ENCODE measurements at regions not wholly inside any gene's neighbourhood (a gene's known extent, or its start where the extent isn't known, plus 50 kb on each side); places are given as distances from the start of the nearest gene placed in this dataset.

DNA sequence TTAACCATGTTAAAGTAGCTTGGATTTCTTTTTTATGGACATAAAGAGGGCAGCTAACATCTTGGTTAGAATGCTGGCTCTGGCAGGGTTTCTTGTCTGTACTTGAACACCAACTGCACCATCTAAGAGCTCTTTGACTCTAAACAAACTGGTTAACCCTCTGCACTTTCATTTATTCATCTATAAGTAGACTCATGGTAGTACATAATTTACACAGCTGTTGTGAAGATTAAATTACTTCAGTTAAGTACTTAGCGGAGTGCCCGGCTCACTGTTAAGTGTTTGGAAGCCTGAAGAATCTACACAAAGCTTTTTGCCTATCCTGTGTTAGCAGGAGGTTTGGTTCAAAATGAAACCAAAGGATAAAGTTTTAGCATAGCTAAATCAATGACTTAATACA, 846.2 kb upstream of the API5 start:
- Histone ChIP-seq H3K9me3 (no peaks in the 10 kb centered on the region), H3K36me3 (no peaks in the 10 kb centered on the region), H3K27ac (no peak overlapping the region), H3K4me1 (no peaks in the 10 kb centered on the region), H3K4me3 (no peak overlapping the region), H3K27me3 (no peaks in the 10 kb centered on the region)
- WGBS, 2 donors, result 31 to 56% methylated on average over 2 of the region's 2 CpGs
- TF ChIP-seq POLR2A (IDR thresholded peaks at IDR 0.05) (no peak), EP300 (IDR thresholded peaks at IDR 0.05) (no peak)
- TF ChIP-seq, protein P1, sequence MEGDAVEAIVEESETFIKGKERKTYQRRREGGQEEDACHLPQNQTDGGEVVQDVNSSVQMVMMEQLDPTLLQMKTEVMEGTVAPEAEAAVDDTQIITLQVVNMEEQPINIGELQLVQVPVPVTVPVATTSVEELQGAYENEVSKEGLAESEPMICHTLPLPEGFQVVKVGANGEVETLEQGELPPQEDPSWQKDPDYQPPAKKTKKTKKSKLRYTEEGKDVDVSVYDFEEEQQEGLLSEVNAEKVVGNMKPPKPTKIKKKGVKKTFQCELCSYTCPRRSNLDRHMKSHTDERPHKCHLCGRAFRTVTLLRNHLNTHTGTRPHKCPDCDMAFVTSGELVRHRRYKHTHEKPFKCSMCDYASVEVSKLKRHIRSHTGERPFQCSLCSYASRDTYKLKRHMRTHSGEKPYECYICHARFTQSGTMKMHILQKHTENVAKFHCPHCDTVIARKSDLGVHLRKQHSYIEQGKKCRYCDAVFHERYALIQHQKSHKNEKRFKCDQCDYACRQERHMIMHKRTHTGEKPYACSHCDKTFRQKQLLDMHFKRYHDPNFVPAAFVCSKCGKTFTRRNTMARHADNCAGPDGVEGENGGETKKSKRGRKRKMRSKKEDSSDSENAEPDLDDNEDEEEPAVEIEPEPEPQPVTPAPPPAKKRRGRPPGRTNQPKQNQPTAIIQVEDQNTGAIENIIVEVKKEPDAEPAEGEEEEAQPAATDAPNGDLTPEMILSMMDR (IDR thresholded peaks at IDR 0.05), result no peak
- DNase-seq (ENCODE audit: low spot score in 2 of 2), result no peak

DNA sequence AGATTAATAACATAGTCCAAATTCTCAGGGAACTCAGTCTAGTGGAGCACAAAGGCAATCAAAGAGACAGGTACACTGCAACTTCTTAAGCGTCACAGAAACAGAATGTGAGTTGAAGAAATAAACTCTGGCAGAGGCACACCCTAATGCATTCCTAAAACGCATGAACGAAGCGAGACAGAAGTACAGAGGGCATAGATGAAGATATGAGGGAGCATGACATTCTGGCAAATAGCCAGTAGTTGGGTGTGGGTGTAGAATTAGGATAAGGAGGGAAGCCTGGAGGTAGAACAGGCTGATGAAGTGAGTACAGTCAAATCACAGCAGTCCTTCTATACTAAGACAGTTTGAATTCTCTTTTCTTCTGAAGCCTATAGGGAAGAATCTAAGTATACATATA, 838.7 kb upstream of the API5 start:
- Histone ChIP-seq H3K4me3 (no peak overlapping the region), H3K36me3 (no peaks in the 10 kb centered on the region), H3K9me3 (peaks cover 0 to 3% (median 0%) of the 10 kb centered on the region in 4 donors), H3K27me3 (no peaks in the 10 kb centered on the region), H3K4me1 (no peaks in the 10 kb centered on the region), H3K27ac (no peak overlapping the region)
- no peak for DNase-seq (ENCODE audit: low spot score in 2 of 2)
- no peak for TF ChIP-seq EP300 (IDR thresholded peaks at IDR 0.05)
- TF ChIP-seq, protein P1 (IDR thresholded peaks at IDR 0.05), result no peak
- no peak for TF ChIP-seq POLR2A (IDR thresholded peaks at IDR 0.05)
- 45 to 53% methylated on average over 4 of the region's 4 CpGs for WGBS, 2 donors

DNA sequence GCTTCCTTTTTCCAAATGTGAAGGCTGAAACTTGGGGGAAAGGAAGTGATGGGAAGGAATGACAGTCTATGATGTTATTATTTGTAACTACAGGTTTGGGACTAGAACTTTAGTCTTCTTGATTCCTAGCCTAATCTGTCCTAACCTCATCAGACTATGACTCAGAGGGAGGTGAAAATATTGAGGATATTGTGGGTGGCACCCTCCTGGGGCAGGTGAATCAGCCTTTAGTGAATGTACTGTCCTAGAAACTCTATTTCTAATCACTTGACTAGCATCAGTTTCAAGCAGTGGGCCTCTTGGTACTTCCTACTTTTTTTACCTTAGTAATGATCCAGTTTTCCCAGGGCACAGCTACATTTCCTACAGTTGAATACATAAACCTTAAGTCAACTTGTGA, 829.0 kb upstream of the API5 start:
- no peaks in the 10 kb centered on the region for H3K4me1 ChIP-seq
- H3K36me3 ChIP-seq, result no peaks in the 10 kb centered on the region
- DNase-seq (ENCODE audit: low spot score in 2 of 2), result no peak
- no peak overlapping the region for H3K4me3 ChIP-seq
- H3K27me3 ChIP-seq, result no peaks in the 10 kb centered on the region
- TF ChIP-seq EP300 (IDR thresholded peaks at IDR 0.05) (no peak), POLR2A (IDR thresholded peaks at IDR 0.05) (no peak)
- TF ChIP-seq, protein P1 (IDR thresholded peaks at IDR 0.05), result no peak
- H3K9me3 ChIP-seq, result peaks cover 0 to 8% (median 0%) of the 10 kb centered on the region in 4 donors
- no peak overlapping the region for H3K27ac ChIP-seq

DNA sequence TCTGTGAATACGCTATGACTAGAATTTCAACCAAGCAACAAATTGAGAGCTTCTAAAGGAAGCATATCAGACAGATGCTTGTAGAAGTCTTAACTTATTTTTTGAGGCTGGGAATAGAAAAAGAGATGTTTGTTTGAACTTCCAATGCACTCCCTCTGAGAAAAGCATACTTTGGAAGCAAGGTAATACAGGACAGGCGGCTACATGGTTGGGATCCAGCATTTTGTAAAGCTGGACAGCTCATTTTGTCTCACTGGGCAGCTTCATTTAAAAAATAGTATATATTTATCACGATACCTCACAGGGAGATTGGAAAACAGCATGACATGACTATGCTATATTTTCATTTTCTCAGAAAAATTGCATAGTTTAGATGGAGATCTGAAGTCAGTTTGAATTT, 821.3 kb upstream of the API5 start:
- Histone ChIP-seq H3K27ac (no peak overlapping the region), H3K36me3 (no peaks in the 10 kb centered on the region), H3K4me1 (no peaks in the 10 kb centered on the region), H3K9me3 (no peaks in the 10 kb centered on the region), H3K4me3 (no peak overlapping the region), H3K27me3 (no peaks in the 10 kb centered on the region)
- no peak for DNase-seq (ENCODE audit: low spot score in 2 of 2)
- whole genome bisulfite sequencing, 2 donors, result 63 to 67% methylated on average over 3 of the region's 3 CpGs
- TF ChIP-seq POLR2A (IDR thresholded peaks at IDR 0.05) (no peak), EP300 (IDR thresholded peaks at IDR 0.05) (no peak)
- TF ChIP-seq, protein P1 (IDR thresholded peaks at IDR 0.05), result no peak

DNA sequence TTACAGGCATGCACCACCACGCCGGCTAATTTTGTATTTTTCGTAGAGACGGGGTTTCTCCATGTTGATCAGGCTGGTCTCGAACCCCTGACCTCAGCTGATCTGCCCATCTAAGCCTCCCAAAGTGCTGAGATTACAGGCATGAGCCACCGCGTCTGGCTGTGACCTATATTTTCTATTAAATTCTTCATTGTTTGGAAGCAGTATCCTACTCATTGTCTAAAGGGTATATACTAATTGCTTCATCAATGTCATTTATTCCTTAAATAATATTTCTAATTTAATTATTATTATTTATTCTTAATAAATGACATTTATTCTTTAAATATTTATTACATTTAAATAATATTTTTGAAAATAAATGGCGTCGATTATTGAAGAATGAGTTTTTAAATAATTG, 817.3 kb upstream of the API5 start:
- H3K4me1 ChIP-seq, result no peaks in the 10 kb centered on the region
- H3K36me3 ChIP-seq, result no peaks in the 10 kb centered on the region
- no peak for TF ChIP-seq EP300 (IDR thresholded peaks at IDR 0.05)
- TF ChIP-seq, protein P1 (IDR thresholded peaks at IDR 0.05), result no peak
- TF ChIP-seq POLR2A (IDR thresholded peaks at IDR 0.05), result no peak
- H3K27ac ChIP-seq, result no peak overlapping the region
- no peaks in the 10 kb centered on the region for H3K9me3 ChIP-seq
- no peaks in the 10 kb centered on the region for H3K27me3 ChIP-seq
- no peak for DNase-seq (ENCODE audit: low spot score in 2 of 2)
- WGBS, 2 donors, result 95 to 96% methylated on average over 9 of the region's 9 CpGs
- H3K4me3 ChIP-seq, result no peak overlapping the region
